Cardiac fibroblast (primary cell): ENCODE measurements at regions not wholly inside any gene's neighbourhood (a gene's known extent, or its start where the extent isn't known, plus 50 kb on each side); places are given as distances from the start of the nearest gene placed in this dataset.
A peak's percentile ranks its signal among the peaks of the same experiment; 100 is the strongest.

ENCODE experiments used
- DNase-seq, 2 donors: peaks; one replicate each; pipeline versions ENCODE4 v3.0.0 to v3.0.0-alpha.2; 2010; ENCODE audit warnings: low read depth in 2 of 2
- H3K4me3 ChIP-seq, 2 donors: replicated peaks in 1 of 2; 1 replicate in 1 of 2; 2 replicates in 1 of 2; pipeline ENCODE4 v1.5.1; 2011; ENCODE audit warnings: low read depth in 2 of 2, low read length in 2 of 2, mild to moderate bottlenecking in 2 of 2, moderate library complexity in 1 of 2
- CTCF ChIP-seq: IDR thresholded peaks from one replicate; pipeline ENCODE4 v1.5.1; 2011; ENCODE audit warnings: low read depth, mild to moderate bottlenecking, low read length, inconsistent platforms

- H3K4me3 ChIP-seq = no peak overlapping the region
- no peak for DNase-seq
- TF ChIP-seq CTCF = no peak
Measured at GRCh38 chr18:45119876-45120275, 439.2 kb downstream of the SETBP1 start.

- DNase-seq = no peak
- H3K4me3 ChIP-seq = no peak overlapping the region
- no peak for TF ChIP-seq CTCF
Measured at GRCh38 chr18:45121146-45121545, 440.5 kb downstream of the SETBP1 start.

GRCh38 chr18:45122506-45122905 lies 441.8 kb downstream of the SETBP1 start:
- DNase-seq = peak in 1 of 2 donors; percentile 10
- no peak overlapping the region for H3K4me3 ChIP-seq
- TF ChIP-seq CTCF = no peak

- TF ChIP-seq CTCF = no peak
- DNase-seq = no peak
- no peak overlapping the region for H3K4me3 ChIP-seq
Measured at GRCh38 chr18:45127405-45127804, 446.7 kb downstream of the SETBP1 start.

- H3K4me3 ChIP-seq = no peak overlapping the region
- no peak for DNase-seq
- no peak for TF ChIP-seq CTCF
Measured at GRCh38 chr18:45133276-45133675, 452.6 kb downstream of the SETBP1 start.

GRCh38 chr18:45136381-45137086 lies 455.8 kb downstream of the SETBP1 start:
- H3K4me3 ChIP-seq = no peak overlapping the region
- no peak for TF ChIP-seq CTCF
- no peak for DNase-seq

- no peak for DNase-seq
- H3K4me3 ChIP-seq = no peak overlapping the region
- no peak for TF ChIP-seq CTCF
Measured at GRCh38 chr18:45137087-45137419, 456.4 kb downstream of the SETBP1 start.
